ENCODE measurements at regions not wholly inside any gene's neighbourhood (a gene's known extent, or its start where the extent isn't known, plus 50 kb on each side); places are given as distances from the start of the nearest gene placed in this dataset.

DNA sequence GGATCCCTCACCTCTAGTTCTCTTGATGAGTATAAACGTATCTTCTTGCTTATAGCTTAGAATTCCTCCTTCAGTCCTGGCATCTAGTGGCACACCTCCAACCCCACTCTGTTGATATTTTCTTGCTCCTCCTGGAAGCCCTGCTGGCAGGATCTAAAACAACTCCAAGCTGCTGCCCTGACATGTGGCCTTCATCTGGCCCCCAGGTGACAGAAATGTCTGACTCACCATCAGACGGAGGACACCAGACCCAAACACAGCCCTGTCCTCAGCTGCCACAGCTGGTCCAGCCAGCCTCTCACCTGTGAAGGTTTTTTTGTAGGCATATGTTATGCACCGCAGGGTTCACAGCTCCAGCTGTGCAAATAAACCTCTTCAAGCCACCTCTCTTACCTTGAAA is 53.4 kb downstream of the KRTAP19-8 start:
- H3K9me3 ChIP-seq (replicated peaks; ENCODE audit: control insufficient read depth, insufficient read depth, low read length): peaks cover 2% of the 10 kb centered on the region
- intact Hi-C loops (cut with micrococcal nuclease) (no loop called here), dilution Hi-C loops (cut with MboI; ENCODE audit: extremely low pct_ligation_motif_present, low sequenced_read_pairs) (no loop called here)
- ChIA-PET CTCF (no interaction called here), POLR2A (no interaction called here)
- H3K9ac ChIP-seq (replicated peaks; ENCODE audit: extremely low read depth, insufficient read depth, low read length): no peak overlapping the region
- no peaks in the 10 kb centered on the region for H3K9me1 ChIP-seq (replicated peaks; ENCODE audit: control insufficient read depth, extremely low read depth, insufficient read depth, low read length)
- H3K4me3 ChIP-seq (replicated peaks in 1 of 3; ENCODE audit: insufficient read depth in 1 of 3, low read depth in 1 of 3, low read length in 3 of 3): no peak overlapping the region
- H3K4me1 ChIP-seq (ENCODE audit: control insufficient read depth, extremely low read depth, insufficient read depth, low read length): no peaks in the 10 kb centered on the region
- no peaks in the 10 kb centered on the region for H3K79me2 ChIP-seq (ENCODE audit: control insufficient read depth, insufficient read depth, low read length)
- H3K36me3 ChIP-seq (ENCODE audit: control insufficient read depth in 2 of 2, extremely low read depth in 1 of 2, insufficient read depth in 2 of 2, low read length in 2 of 2): no peaks in the 10 kb centered on the region
- H4K20me1 ChIP-seq (replicated peaks; ENCODE audit: control insufficient read depth, extremely low read depth, insufficient read depth, low read length): no peaks in the 10 kb centered on the region
- no peak overlapping the region for H3K4me2 ChIP-seq (ENCODE audit: insufficient read depth, low read length)
- TF ChIP-seq, protein P1, sequence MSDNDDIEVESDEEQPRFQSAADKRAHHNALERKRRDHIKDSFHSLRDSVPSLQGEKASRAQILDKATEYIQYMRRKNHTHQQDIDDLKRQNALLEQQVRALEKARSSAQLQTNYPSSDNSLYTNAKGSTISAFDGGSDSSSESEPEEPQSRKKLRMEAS (IDR thresholded peaks at IDR 0.05; ENCODE audit: insufficient read depth, insufficient read length): no peak
- TF ChIP-seq, protein P2, sequence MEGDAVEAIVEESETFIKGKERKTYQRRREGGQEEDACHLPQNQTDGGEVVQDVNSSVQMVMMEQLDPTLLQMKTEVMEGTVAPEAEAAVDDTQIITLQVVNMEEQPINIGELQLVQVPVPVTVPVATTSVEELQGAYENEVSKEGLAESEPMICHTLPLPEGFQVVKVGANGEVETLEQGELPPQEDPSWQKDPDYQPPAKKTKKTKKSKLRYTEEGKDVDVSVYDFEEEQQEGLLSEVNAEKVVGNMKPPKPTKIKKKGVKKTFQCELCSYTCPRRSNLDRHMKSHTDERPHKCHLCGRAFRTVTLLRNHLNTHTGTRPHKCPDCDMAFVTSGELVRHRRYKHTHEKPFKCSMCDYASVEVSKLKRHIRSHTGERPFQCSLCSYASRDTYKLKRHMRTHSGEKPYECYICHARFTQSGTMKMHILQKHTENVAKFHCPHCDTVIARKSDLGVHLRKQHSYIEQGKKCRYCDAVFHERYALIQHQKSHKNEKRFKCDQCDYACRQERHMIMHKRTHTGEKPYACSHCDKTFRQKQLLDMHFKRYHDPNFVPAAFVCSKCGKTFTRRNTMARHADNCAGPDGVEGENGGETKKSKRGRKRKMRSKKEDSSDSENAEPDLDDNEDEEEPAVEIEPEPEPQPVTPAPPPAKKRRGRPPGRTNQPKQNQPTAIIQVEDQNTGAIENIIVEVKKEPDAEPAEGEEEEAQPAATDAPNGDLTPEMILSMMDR (IDR thresholded peaks at IDR 0.05; ENCODE audit: extremely low read depth in 1 of 2, insufficient read depth in 1 of 2, low read depth in 1 of 2, low read length in 2 of 2): no peak
- no peak overlapping the region for H2AFZ ChIP-seq (ENCODE audit: low read depth, low read length)
- BruUV-seq (replicated peaks): no TSS peak
- FAIRE-seq (no peak), DNase-seq (ENCODE audit: low read depth, low spot score) (no peak)
- H3K27me3 ChIP-seq (ENCODE audit: control insufficient read depth in 2 of 2, insufficient read depth in 2 of 2, low read length in 2 of 2): no peaks in the 10 kb centered on the region
- H3K27ac ChIP-seq (ENCODE audit: insufficient read depth, low read depth, low read length): no peak overlapping the region

DNA sequence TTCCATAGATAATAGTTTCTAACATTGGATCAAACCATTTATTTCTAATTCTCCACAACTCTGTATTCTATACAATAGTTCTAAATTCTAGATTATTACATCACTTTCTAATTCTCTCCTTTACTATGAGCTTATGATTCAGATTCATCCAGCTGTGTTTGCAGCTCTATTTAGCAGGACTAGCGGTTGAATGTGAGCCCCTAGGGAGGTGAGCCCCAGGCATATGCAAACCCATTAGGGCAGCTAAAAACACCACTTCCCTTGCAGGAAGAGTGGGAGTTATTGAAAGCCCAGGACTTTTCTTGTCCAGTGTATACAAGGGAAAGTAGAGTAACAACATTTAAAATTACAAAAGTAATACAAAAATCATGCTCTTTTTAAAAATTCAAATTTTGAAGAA is 56.9 kb downstream of the KRTAP19-8 start:
- H3K9ac ChIP-seq (replicated peaks; ENCODE audit: extremely low read depth, insufficient read depth, low read length): no peak overlapping the region
- ChIA-PET POLR2A (no interaction called here), CTCF (interaction anchor here (0.6 kb wide), 1 partner anchor 286 kb away, joined by 3 read pairs; no protein-coding TSS in a partner anchor)
- TF ChIP-seq EZH2 (IDR thresholded peaks at IDR 0.05; ENCODE audit: borderline replicate concordance, low read depth, low read length, severe bottlenecking) (no peak), MYC (IDR thresholded peaks at IDR 0.05; ENCODE audit: low read depth, low read length) (no peak), POLR2A (IDR thresholded peaks at IDR 0.05; ENCODE audit: low read depth, low read length) (no peak), FOS (IDR thresholded peaks at IDR 0.05; ENCODE audit: borderline replicate concordance, insufficient read depth, low read length) (no peak), JUN (IDR thresholded peaks at IDR 0.05; ENCODE audit: borderline replicate concordance, insufficient read depth, insufficient read length, low read depth) (no peak), GATA2 (IDR thresholded peaks at IDR 0.05; ENCODE audit: insufficient read depth, insufficient read length, low read depth, low read length) (no peak)
- TF ChIP-seq, protein P1 (IDR thresholded peaks at IDR 0.05; ENCODE audit: insufficient read depth, insufficient read length): no peak
- H4K20me1 ChIP-seq (replicated peaks; ENCODE audit: control insufficient read depth, extremely low read depth, insufficient read depth, low read length): no peaks in the 10 kb centered on the region
- no peaks in the 10 kb centered on the region for H3K79me2 ChIP-seq (ENCODE audit: control insufficient read depth, insufficient read depth, low read length)
- no peaks in the 10 kb centered on the region for H3K4me1 ChIP-seq (ENCODE audit: control insufficient read depth, extremely low read depth, insufficient read depth, low read length)
- H3K4me3 ChIP-seq (replicated peaks in 1 of 3; ENCODE audit: insufficient read depth in 1 of 3, low read depth in 1 of 3, low read length in 3 of 3): no peak overlapping the region
- H3K36me3 ChIP-seq (ENCODE audit: control insufficient read depth in 2 of 2, extremely low read depth in 1 of 2, insufficient read depth in 2 of 2, low read length in 2 of 2): no peaks in the 10 kb centered on the region
- intact Hi-C loops (cut with micrococcal nuclease): no loop called here
- no peak for DNase-seq (ENCODE audit: low read depth, low spot score)
- FAIRE-seq: no peak
- BruUV-seq (replicated peaks): no TSS peak
- H3K27me3 ChIP-seq (ENCODE audit: control insufficient read depth in 2 of 2, insufficient read depth in 2 of 2, low read length in 2 of 2): no peaks in the 10 kb centered on the region
- H3K4me2 ChIP-seq (ENCODE audit: insufficient read depth, low read length): no peak overlapping the region
- H3K9me3 ChIP-seq (replicated peaks; ENCODE audit: control insufficient read depth, insufficient read depth, low read length): no peaks in the 10 kb centered on the region
- no peak overlapping the region for H2AFZ ChIP-seq (ENCODE audit: low read depth, low read length)
- no peak overlapping the region for H3K27ac ChIP-seq (ENCODE audit: insufficient read depth, low read depth, low read length)
- dilution Hi-C loops (cut with MboI; ENCODE audit: extremely low pct_ligation_motif_present, low sequenced_read_pairs): no loop called here
- H3K9me1 ChIP-seq (replicated peaks; ENCODE audit: control insufficient read depth, extremely low read depth, insufficient read depth, low read length): no peaks in the 10 kb centered on the region
